Neural crest cell (in vitro differentiated cells): ENCODE measurements at regions not wholly inside any gene's neighbourhood (a gene's known extent, or its start where the extent isn't known, plus 50 kb on each side); places are given as distances from the start of the nearest gene placed in this dataset.

Experiments used
- DNase-seq: peaks from one replicate; pipeline ENCODE4 v3.0.0; 2021; ENCODE audit warnings: low read depth, mixed read lengths, low spot score
- H3K27ac Mint-ChIP-seq: one replicate; pipeline ENCODE4 v1.8.0; 2021; ENCODE audit warnings: mild to moderate bottlenecking, mixed read lengths; ENCODE audit not compliant: unreplicated experiment
- H3K27me3 Mint-ChIP-seq: 2 replicates; pipeline ENCODE4 v1.8.0; 2021; ENCODE audit warnings: low read depth, mild to moderate bottlenecking, mixed read lengths
- H3K36me3 Mint-ChIP-seq: 2 replicates; pipeline ENCODE4 v1.8.0; 2021; ENCODE audit warnings: low read depth, mild to moderate bottlenecking, mixed read lengths
- H3K4me1 Mint-ChIP-seq: 2 replicates; pipeline ENCODE4 v1.8.0; 2021; ENCODE audit warnings: mixed read lengths
- H3K4me3 Mint-ChIP-seq: one replicate; pipeline ENCODE4 v1.8.0; 2021; ENCODE audit warnings: mild to moderate bottlenecking, mixed read lengths
- H3K9me3 Mint-ChIP-seq: 2 replicates; pipeline ENCODE4 v1.8.0; 2021; ENCODE audit warnings: mixed read lengths
- TF ChIP-seq, protein P1 (sequence below): fragments of 200-600 bp; sonication (generic); conservative IDR thresholded peaks from 2 replicates; pipeline ENCODE4 v1.5.0; 2021; ENCODE audit warnings: antibody characterized with exemption, mild to moderate bottlenecking

DNA sequence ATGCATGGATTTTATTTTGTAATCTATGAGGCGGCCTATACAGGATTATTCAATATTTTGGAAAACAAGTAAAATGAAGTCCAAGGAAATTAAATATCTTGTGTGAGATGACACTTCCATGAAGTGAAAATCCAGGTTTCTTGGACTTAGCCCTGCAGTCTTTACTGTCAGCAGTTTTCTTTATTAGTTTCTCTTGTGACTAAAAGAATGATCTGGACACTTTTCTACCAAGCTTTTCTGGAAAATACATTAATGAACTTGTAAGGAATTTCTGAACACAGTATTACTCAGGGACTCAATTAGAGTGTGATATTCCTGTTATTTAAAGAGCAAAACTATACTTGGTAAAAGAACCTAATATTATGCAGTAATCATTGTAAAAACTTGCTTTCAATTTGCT lies 610.4 kb upstream of the SLC8A1 start:
- H3K9me3 Mint-ChIP-seq, result no peaks in the 10 kb centered on the region
- no peaks in the 10 kb centered on the region for H3K4me1 Mint-ChIP-seq
- H3K4me3 Mint-ChIP-seq, result no peak overlapping the region
- DNase-seq, result no peak
- H3K27ac Mint-ChIP-seq, result no peak overlapping the region
- H3K27me3 Mint-ChIP-seq, result no peaks in the 10 kb centered on the region
- TF ChIP-seq, protein P1, sequence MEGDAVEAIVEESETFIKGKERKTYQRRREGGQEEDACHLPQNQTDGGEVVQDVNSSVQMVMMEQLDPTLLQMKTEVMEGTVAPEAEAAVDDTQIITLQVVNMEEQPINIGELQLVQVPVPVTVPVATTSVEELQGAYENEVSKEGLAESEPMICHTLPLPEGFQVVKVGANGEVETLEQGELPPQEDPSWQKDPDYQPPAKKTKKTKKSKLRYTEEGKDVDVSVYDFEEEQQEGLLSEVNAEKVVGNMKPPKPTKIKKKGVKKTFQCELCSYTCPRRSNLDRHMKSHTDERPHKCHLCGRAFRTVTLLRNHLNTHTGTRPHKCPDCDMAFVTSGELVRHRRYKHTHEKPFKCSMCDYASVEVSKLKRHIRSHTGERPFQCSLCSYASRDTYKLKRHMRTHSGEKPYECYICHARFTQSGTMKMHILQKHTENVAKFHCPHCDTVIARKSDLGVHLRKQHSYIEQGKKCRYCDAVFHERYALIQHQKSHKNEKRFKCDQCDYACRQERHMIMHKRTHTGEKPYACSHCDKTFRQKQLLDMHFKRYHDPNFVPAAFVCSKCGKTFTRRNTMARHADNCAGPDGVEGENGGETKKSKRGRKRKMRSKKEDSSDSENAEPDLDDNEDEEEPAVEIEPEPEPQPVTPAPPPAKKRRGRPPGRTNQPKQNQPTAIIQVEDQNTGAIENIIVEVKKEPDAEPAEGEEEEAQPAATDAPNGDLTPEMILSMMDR, result no peak
- H3K36me3 Mint-ChIP-seq, result no peaks in the 10 kb centered on the region

DNA sequence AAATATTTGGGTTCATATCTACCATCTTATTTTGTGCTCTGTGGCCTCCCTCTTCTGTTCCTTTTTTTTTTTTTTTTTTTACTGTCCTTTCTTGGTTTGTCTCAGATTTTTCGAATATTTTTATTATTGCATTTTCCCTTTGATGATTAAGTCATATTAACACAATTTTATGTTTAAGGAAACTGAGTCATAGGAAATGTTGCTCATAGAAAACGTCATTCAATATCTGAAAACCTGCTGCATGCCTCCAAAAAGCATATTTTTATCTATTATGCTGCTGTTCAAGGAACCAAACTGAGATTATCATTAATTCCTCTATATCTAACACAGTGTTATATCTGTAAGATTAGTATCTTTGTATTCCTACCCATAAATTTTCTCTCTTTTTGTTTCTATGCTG lies 614.3 kb upstream of the SLC8A1 start:
- Mint-ChIP-seq H3K9me3 (no peaks in the 10 kb centered on the region), H3K27ac (no peak overlapping the region)

DNA sequence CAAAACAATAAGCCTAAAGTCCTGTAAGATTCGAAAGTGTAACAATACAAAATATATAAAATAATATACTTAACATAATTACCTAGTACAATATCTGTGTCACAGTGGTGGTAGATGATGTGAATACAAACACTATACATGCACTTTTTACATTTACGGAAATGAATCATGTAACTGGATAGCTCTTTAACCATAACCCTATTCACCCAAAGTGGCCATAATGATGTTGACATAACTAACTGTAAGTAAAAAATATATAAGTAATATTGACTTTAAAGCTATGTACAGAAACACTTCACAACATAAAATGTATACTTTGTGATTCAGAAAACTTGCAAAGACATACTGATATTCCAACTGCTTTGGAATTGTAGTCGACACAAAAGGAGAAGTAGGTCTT lies 616.9 kb upstream of the SLC8A1 start:
- TF ChIP-seq, protein P1, result no peak
- H3K36me3 Mint-ChIP-seq, result no peaks in the 10 kb centered on the region
- no peaks in the 10 kb centered on the region for H3K4me1 Mint-ChIP-seq
- no peaks in the 10 kb centered on the region for H3K27me3 Mint-ChIP-seq
- no peak overlapping the region for H3K27ac Mint-ChIP-seq
- DNase-seq, result no peak
- no peak overlapping the region for H3K4me3 Mint-ChIP-seq
- H3K9me3 Mint-ChIP-seq, result no peaks in the 10 kb centered on the region

More for the DNA sequence above, 614.3 kb upstream of the SLC8A1 start:
- no peaks in the 10 kb centered on the region for H3K36me3 Mint-ChIP-seq
- H3K4me3 Mint-ChIP-seq, result no peak overlapping the region
- TF ChIP-seq, protein P1, result no peak
- no peaks in the 10 kb centered on the region for H3K4me1 Mint-ChIP-seq
- DNase-seq, result no peak
- H3K27me3 Mint-ChIP-seq, result no peaks in the 10 kb centered on the region

DNA sequence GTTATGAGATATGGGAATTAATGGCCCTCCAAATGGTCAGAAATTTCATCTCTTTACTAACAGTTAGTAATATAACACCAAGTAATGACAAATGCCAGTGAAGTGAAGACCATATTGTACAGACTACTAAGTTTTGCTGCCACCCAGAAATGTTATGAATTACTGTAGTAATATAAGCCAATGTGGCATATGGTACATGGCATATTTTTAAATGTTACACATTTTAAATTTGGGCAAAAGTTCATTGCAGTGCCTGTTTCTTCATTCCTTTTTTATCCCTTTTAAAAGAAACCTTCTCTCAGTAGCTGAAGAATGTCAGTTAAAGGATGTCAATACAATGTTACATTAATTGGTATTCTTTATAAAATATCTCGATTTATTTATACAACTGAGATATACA lies 626.5 kb upstream of the SLC8A1 start:
- TF ChIP-seq, protein P1, result no peak
- H3K4me3 Mint-ChIP-seq, result no peak overlapping the region
- no peak overlapping the region for H3K27ac Mint-ChIP-seq
- H3K27me3 Mint-ChIP-seq, result no peaks in the 10 kb centered on the region
- H3K9me3 Mint-ChIP-seq, result peaks cover 2% of the 10 kb centered on the region
- no peak for DNase-seq
- no peaks in the 10 kb centered on the region for H3K36me3 Mint-ChIP-seq
- no peaks in the 10 kb centered on the region for H3K4me1 Mint-ChIP-seq

DNA sequence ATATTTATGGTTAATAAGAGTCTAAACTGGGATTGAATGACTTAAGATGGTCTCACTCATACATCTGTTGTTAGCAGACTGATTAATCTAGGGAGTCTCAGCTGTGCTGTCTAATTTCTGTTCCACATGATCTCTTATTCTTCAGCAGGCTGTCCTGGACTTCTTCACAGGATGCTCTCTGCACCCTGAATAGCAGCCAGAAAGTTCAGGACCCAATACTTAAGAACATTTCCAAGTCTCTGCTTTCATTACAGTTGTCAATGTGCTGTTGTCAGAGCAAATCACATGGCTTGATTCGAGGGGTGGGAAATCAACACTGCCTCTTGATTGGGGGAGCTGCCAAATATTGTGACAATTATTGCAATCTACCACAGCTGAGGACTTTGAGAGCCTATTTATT lies 627.1 kb upstream of the SLC8A1 start:
- TF ChIP-seq, protein P1, result no peak
- Mint-ChIP-seq H3K4me3 (no peak overlapping the region), H3K9me3 (peaks cover 2% of the 10 kb centered on the region), H3K27ac (no peak overlapping the region), H3K36me3 (no peaks in the 10 kb centered on the region), H3K4me1 (no peaks in the 10 kb centered on the region), H3K27me3 (no peaks in the 10 kb centered on the region)
- DNase-seq, result no peak

DNA sequence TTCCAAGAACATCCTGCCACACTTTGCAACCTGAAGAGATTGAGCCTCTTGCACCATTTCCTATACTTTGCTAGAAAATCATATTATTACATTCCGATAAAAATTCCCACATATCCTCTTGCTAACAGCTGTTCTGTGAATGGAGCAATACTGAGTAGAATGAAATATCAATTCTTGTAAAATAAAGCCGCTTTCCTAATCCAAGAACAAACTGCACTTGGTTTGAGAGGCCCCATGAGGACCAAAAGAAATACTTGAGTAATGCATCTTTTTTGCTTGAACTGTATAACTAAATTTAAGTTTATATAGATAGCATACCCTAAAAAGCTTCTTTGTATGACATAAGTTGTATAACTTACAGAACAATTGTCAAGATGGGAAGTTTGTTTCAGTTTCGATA lies 632.4 kb upstream of the SLC8A1 start:
- Mint-ChIP-seq H3K27me3 (no peaks in the 10 kb centered on the region), H3K36me3 (no peaks in the 10 kb centered on the region), H3K9me3 (peaks cover 2% of the 10 kb centered on the region), H3K27ac (no peak overlapping the region), H3K4me3 (no peak overlapping the region), H3K4me1 (no peaks in the 10 kb centered on the region)
- DNase-seq, result no peak
- TF ChIP-seq, protein P1, result no peak
